ENCODE measurements at regions not wholly inside any gene's neighbourhood (a gene's known extent, or its start where the extent isn't known, plus 50 kb on each side); places are given as distances from the start of the nearest gene placed in this dataset.

DNA sequence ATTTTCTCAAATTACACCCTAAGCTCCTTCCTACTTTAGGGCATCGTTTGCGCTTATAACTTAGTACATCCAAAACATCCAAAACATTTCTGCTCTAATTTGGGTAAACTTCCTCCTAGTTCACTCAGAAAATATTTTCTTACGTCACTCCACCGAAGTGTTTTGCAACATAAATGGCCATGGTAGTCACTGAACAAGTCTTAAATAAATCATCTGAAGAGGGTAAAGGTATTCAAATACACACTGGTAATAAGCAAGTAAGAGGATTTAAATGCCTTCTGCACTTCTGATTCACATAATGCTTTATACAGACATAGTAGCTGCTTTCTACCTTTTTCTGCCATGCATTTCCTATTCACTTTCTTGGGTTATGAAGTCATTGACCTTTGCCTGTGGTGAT lies 991.9 kb downstream of the NLGN4X start:
- peaks cover 0 to 10% (median 4%) of the 10 kb centered on the region in 7 donors for H3K9me3 Mint-ChIP-seq
- no peak overlapping the region for H3K4me3 Mint-ChIP-seq
- no peak for ATAC-seq (ENCODE audit: low read depth in 2 of 2)

DNA sequence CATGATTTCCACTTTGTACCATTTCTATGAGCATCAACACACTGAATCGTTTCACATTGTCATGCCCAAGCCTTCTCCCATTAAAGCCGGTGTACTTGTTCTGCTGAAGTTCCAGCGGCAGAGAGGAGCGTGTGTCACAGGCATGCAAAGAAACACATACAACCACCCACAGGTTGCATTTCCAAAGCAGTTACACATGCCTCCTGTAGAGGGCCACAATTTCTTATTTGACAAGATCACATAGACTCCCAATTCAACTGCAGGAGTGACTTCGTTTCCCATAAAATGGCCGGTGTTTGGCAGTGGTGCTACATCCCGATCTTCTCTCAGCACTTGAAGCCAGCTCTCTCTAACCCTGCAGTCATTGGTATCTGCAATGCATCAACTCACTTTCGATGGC lies 992.6 kb downstream of the NLGN4X start:
- no peak overlapping the region for H3K4me3 ChIP-seq (ENCODE audit: low read depth, low read length)
- Mint-ChIP-seq H3K4me1 (no peaks in the 10 kb centered on the region), H3K27ac (no peak overlapping the region), H3K9me3 (peaks cover 0 to 13% (median 7%) of the 10 kb centered on the region in 7 donors), H3K4me3 (no peak overlapping the region), H3K27me3 (no peaks in the 10 kb centered on the region), H3K36me3 (no peaks in the 10 kb centered on the region)
- no peaks in the 10 kb centered on the region for H3K36me3 ChIP-seq (ENCODE audit: control insufficient read depth, insufficient read depth, low read length)
- H3K27me3 ChIP-seq (ENCODE audit: control insufficient read depth, insufficient read depth, low read length), result no peaks in the 10 kb centered on the region
- DNase-seq (no peak), ATAC-seq (ENCODE audit: low read depth in 2 of 2) (no peak)
- no peaks in the 10 kb centered on the region for H3K9me3 ChIP-seq (ENCODE audit: control insufficient read depth in 2 of 2, low read length in 2 of 2)
- H3K4me1 ChIP-seq (ENCODE audit: control insufficient read depth, insufficient read depth, low read length, poor library complexity, severe bottlenecking), result no peaks in the 10 kb centered on the region
- no peak overlapping the region for H3K27ac ChIP-seq (ENCODE audit: insufficient read depth, low read length, poor library complexity, severe bottlenecking)

More for the DNA sequence above, 991.9 kb downstream of the NLGN4X start:
- Mint-ChIP-seq H3K27me3 (no peaks in the 10 kb centered on the region), H3K27ac (no peak overlapping the region), H3K36me3 (no peaks in the 10 kb centered on the region), H3K4me1 (no peaks in the 10 kb centered on the region)
- Histone ChIP-seq H3K27ac (ENCODE audit: insufficient read depth, low read length, poor library complexity, severe bottlenecking) (no peak overlapping the region), H3K4me3 (ENCODE audit: low read depth, low read length) (no peak overlapping the region), H3K4me1 (ENCODE audit: control insufficient read depth, insufficient read depth, low read length, poor library complexity, severe bottlenecking) (no peaks in the 10 kb centered on the region), H3K9me3 (ENCODE audit: control insufficient read depth in 2 of 2, low read length in 2 of 2) (no peaks in the 10 kb centered on the region), H3K36me3 (ENCODE audit: control insufficient read depth, insufficient read depth, low read length) (no peaks in the 10 kb centered on the region), H3K27me3 (ENCODE audit: control insufficient read depth, insufficient read depth, low read length) (no peaks in the 10 kb centered on the region)
- DNase-seq, result no peak

DNA sequence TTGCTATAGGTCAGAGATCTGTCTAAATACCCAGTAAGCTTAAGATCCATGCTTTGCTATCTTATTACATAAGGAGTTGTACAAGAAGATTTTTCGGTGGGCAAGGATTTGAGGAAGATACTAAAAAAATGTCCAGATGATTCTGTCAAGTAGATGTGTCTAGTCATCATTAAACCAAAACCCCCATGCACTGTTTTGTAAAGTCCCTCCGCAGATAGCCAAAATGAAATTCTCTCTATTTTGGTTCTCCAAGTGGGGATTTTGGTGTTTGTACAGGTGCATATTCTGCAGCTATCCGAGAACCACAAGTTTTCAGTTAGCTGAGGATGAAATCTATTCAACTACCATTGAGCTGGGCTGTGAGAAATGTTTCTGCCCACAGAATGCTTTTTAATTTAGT lies 994.8 kb downstream of the NLGN4X start:
- Mint-ChIP-seq H3K4me1 (no peaks in the 10 kb centered on the region), H3K36me3 (no peaks in the 10 kb centered on the region), H3K9me3 (peaks cover 0 to 11% (median 4%) of the 10 kb centered on the region in 7 donors), H3K4me3 (no peak overlapping the region), H3K27me3 (no peaks in the 10 kb centered on the region), H3K27ac (no peak overlapping the region)
- DNase-seq (no peak), ATAC-seq (ENCODE audit: low read depth in 2 of 2) (no peak)
- Histone ChIP-seq H3K27me3 (ENCODE audit: control insufficient read depth, insufficient read depth, low read length) (no peaks in the 10 kb centered on the region), H3K27ac (ENCODE audit: insufficient read depth, low read length, poor library complexity, severe bottlenecking) (no peak overlapping the region), H3K36me3 (ENCODE audit: control insufficient read depth, insufficient read depth, low read length) (no peaks in the 10 kb centered on the region), H3K9me3 (ENCODE audit: control insufficient read depth in 2 of 2, low read length in 2 of 2) (no peaks in the 10 kb centered on the region), H3K4me1 (ENCODE audit: control insufficient read depth, insufficient read depth, low read length, poor library complexity, severe bottlenecking) (no peaks in the 10 kb centered on the region), H3K4me3 (ENCODE audit: low read depth, low read length) (no peak overlapping the region)

DNA sequence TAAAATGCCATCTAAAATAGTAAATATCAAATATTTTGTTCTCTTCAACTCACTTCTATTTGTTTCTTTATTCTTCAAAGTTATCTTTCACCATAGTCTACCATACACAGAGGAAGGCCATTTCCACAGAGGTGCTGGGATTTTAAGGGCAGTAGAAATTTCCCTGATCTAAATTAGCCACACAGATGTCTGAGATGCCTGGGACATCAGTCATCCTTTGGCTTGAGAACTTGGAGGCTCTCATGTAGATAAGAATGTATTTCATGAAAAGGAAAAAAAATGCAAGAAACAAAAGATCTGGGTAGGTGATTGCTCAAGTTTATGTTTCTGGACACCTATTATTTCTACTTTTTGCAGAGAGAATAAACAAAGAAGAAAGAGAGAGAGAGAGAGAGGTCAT lies 1008.2 kb downstream of the NLGN4X start:
- Histone ChIP-seq H3K4me3 (ENCODE audit: low read depth, low read length) (no peak overlapping the region), H3K27me3 (ENCODE audit: control insufficient read depth, insufficient read depth, low read length) (no peaks in the 10 kb centered on the region), H3K36me3 (ENCODE audit: control insufficient read depth, insufficient read depth, low read length) (no peaks in the 10 kb centered on the region), H3K27ac (ENCODE audit: insufficient read depth, low read length, poor library complexity, severe bottlenecking) (no peak overlapping the region), H3K9me3 (ENCODE audit: control insufficient read depth in 2 of 2, low read length in 2 of 2) (peaks cover 0 to 2% of the 10 kb centered on the region in 2 experiments), H3K4me1 (ENCODE audit: control insufficient read depth, insufficient read depth, low read length, poor library complexity, severe bottlenecking) (no peaks in the 10 kb centered on the region)
- DNase-seq (no peak), ATAC-seq (ENCODE audit: low read depth in 2 of 2) (no peak)
- Mint-ChIP-seq H3K27ac (no peak overlapping the region), H3K27me3 (no peaks in the 10 kb centered on the region), H3K4me3 (no peak overlapping the region), H3K36me3 (no peaks in the 10 kb centered on the region), H3K4me1 (no peaks in the 10 kb centered on the region), H3K9me3 (peaks cover 1 to 21% (median 15%) of the 10 kb centered on the region in 7 donors)

DNA sequence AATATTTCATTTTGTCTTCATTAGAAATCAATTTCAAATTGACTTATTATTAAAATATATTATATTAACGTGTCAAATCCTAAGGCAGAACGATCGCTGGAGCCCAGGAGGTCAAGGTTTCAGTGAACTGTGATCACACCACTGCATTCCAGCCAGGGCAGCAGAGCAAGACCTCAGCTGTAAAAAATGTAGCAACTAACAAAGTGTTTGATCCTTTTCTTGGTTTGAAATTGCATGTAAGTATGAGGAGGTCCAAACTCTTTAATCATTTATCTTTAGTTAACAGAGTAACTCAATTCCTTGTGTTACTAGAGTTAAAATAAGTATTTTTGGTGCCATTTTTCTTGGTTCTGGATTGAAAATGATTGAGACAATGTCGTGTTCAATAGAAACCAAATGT lies 1033.9 kb downstream of the NLGN4X start:
- Mint-ChIP-seq H3K36me3 (no peaks in the 10 kb centered on the region), H3K27ac (no peak overlapping the region), H3K9me3 (peaks cover 0 to 12% (median 5%) of the 10 kb centered on the region in 7 donors), H3K4me3 (no peak overlapping the region), H3K27me3 (no peaks in the 10 kb centered on the region), H3K4me1 (no peaks in the 10 kb centered on the region)
- DNase-seq (no peak), ATAC-seq (ENCODE audit: low read depth in 2 of 2) (no peak)
- Histone ChIP-seq H3K9me3 (ENCODE audit: control insufficient read depth in 2 of 2, low read length in 2 of 2) (peaks cover 0 to 5% of the 10 kb centered on the region in 2 experiments), H3K27me3 (ENCODE audit: control insufficient read depth, insufficient read depth, low read length) (no peaks in the 10 kb centered on the region), H3K36me3 (ENCODE audit: control insufficient read depth, insufficient read depth, low read length) (no peaks in the 10 kb centered on the region), H3K4me1 (ENCODE audit: control insufficient read depth, insufficient read depth, low read length, poor library complexity, severe bottlenecking) (no peaks in the 10 kb centered on the region), H3K27ac (ENCODE audit: insufficient read depth, low read length, poor library complexity, severe bottlenecking) (no peak overlapping the region), H3K4me3 (ENCODE audit: low read depth, low read length) (no peak overlapping the region)

DNA sequence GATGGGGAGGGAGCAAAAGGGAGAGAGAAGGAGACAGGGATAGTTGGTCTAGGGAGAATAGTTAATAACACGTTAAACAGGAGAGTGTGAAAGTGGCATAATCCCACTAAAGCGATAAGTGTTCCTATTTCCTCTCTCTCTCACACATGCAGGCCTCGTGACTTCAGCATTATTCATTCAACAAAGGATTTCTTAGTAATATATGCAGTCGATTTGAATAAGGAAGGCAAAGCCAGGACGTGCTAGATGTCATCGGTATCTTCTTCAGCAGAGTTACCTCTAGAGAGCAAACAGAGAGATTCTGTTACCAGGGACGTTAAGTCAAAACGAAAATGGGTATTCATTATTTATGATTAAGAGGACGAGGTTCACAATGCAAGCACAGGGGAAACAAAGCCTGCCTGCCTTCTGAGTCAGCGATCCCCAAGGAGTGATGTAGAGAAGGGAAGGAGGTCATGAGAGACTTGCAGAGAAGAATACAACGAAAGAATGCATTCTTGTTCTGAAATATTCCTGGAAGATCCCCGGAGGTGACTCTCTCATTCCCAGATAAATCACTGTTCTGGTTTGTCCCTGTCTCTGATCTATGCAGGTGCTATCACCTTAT lies 1048.4 kb downstream of the NLGN4X start:
- H3K4me1 ChIP-seq (ENCODE audit: control insufficient read depth, insufficient read depth, low read length, poor library complexity, severe bottlenecking), result no peaks in the 10 kb centered on the region
- Mint-ChIP-seq H3K36me3 (no peaks in the 10 kb centered on the region), H3K27me3 (no peaks in the 10 kb centered on the region), H3K4me3 (no peak overlapping the region), H3K4me1 (no peaks in the 10 kb centered on the region), H3K9me3 (peaks cover 0 to 16% (median 0%) of the 10 kb centered on the region in 7 donors), H3K27ac (no peak overlapping the region)
- ATAC-seq (ENCODE audit: low read depth in 2 of 2) (no peak), DNase-seq (no peak)
- H3K4me3 ChIP-seq (ENCODE audit: low read depth, low read length), result no peak overlapping the region
- H3K36me3 ChIP-seq (ENCODE audit: control insufficient read depth, insufficient read depth, low read length), result no peaks in the 10 kb centered on the region
- no peaks in the 10 kb centered on the region for H3K27me3 ChIP-seq (ENCODE audit: control insufficient read depth, insufficient read depth, low read length)
- H3K9me3 ChIP-seq (ENCODE audit: control insufficient read depth in 2 of 2, low read length in 2 of 2), result no peaks in the 10 kb centered on the region
- no peak overlapping the region for H3K27ac ChIP-seq (ENCODE audit: insufficient read depth, low read length, poor library complexity, severe bottlenecking)

DNA sequence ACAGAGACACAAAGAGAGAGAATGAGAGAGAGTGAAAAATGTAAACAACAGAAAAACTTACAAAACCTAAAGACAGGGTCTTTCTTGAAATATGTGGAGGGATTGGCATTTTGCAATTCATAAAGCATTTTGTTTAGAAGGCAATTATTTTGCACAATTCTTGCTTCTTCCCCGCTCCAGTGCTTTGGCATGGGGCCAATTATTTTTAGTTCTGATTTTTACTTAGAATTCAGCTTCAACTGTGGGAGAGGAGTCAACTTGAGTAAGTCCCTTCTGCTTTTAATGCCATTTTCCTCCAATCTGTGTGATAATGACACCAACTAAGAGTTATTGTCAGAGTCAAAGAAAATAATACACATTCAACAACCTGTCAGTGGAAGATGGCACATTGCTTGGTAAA lies 1051.9 kb downstream of the NLGN4X start:
- Mint-ChIP-seq H3K36me3 (no peaks in the 10 kb centered on the region), H3K27me3 (no peaks in the 10 kb centered on the region), H3K4me3 (no peak overlapping the region), H3K9me3 (peaks cover 0 to 18% (median 3%) of the 10 kb centered on the region in 7 donors), H3K27ac (no peak overlapping the region), H3K4me1 (no peaks in the 10 kb centered on the region)
- ATAC-seq (ENCODE audit: low read depth in 2 of 2) (no peak), DNase-seq (no peak)
- no peak overlapping the region for H3K27ac ChIP-seq (ENCODE audit: insufficient read depth, low read length, poor library complexity, severe bottlenecking)
- H3K27me3 ChIP-seq (ENCODE audit: control insufficient read depth, insufficient read depth, low read length), result no peaks in the 10 kb centered on the region
- H3K4me3 ChIP-seq (ENCODE audit: low read depth, low read length), result no peak overlapping the region
- H3K36me3 ChIP-seq (ENCODE audit: control insufficient read depth, insufficient read depth, low read length), result no peaks in the 10 kb centered on the region
- no peaks in the 10 kb centered on the region for H3K9me3 ChIP-seq (ENCODE audit: control insufficient read depth in 2 of 2, low read length in 2 of 2)
- no peaks in the 10 kb centered on the region for H3K4me1 ChIP-seq (ENCODE audit: control insufficient read depth, insufficient read depth, low read length, poor library complexity, severe bottlenecking)

DNA sequence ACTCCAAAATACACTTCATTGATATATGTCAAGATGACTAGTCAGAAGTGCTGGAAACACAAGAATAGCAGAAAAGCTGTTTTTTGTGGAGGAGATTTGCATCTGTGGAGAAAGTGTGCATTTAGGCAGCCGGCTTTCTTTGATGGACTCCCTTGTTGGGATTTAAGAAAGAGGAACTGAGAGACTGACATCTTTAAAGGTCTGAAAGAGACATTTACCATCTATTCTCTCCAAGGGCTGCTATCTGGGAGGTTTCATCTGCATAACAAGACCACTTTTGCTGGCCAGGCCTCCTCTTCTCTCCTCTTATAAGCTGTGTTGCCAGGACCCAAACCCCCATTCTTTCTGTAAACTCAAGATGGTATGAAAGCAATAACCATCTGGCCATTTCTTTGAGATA lies 1065.0 kb downstream of the NLGN4X start:
- no peaks in the 10 kb centered on the region for H3K27me3 Mint-ChIP-seq
- ATAC-seq (ENCODE audit: low read depth in 2 of 2), result no peak

More for the DNA sequence above, 1065.0 kb downstream of the NLGN4X start:
- H3K27me3 ChIP-seq (ENCODE audit: control insufficient read depth, insufficient read depth, low read length), result no peaks in the 10 kb centered on the region
- H3K36me3 Mint-ChIP-seq, result no peaks in the 10 kb centered on the region
- H3K4me1 ChIP-seq (ENCODE audit: control insufficient read depth, insufficient read depth, low read length, poor library complexity, severe bottlenecking), result no peaks in the 10 kb centered on the region
- H3K27ac ChIP-seq (ENCODE audit: insufficient read depth, low read length, poor library complexity, severe bottlenecking), result no peak overlapping the region
- H3K27ac Mint-ChIP-seq, result no peak overlapping the region
- H3K4me1 Mint-ChIP-seq, result no peaks in the 10 kb centered on the region
- H3K9me3 Mint-ChIP-seq, result peaks cover 0 to 12% (median 0%) of the 10 kb centered on the region in 7 donors
- no peak overlapping the region for H3K4me3 Mint-ChIP-seq
- no peak for DNase-seq
- no peaks in the 10 kb centered on the region for H3K36me3 ChIP-seq (ENCODE audit: control insufficient read depth, insufficient read depth, low read length)
- no peaks in the 10 kb centered on the region for H3K9me3 ChIP-seq (ENCODE audit: control insufficient read depth in 2 of 2, low read length in 2 of 2)
- no peak overlapping the region for H3K4me3 ChIP-seq (ENCODE audit: low read depth, low read length)

Measured in CD4-positive, CD25-positive, alpha-beta regulatory T cell (primary cell).